HepG2 (cell line): ENCODE measurements at regions not wholly inside any gene's neighbourhood (a gene's known extent, or its start where the extent isn't known, plus 50 kb on each side); places are given as distances from the start of the nearest gene placed in this dataset.

ENCODE experiments used
- ATAC-seq: fragments of 200-7000 bp; cut with Tn5 transposase; 3 replicates; pipeline ENCODE4 v1.9.1; 2020; ENCODE audit warnings: mild to moderate bottlenecking, moderate library complexity
- BruUV-seq: library from RNA; stranded (reverse); fragments of 400-500 nt; replicated peaks from 2 replicates; lab custom pipeline; 2021; lab: Mats Ljungman, UMichigan
- CTCF ChIA-PET: fragments of 300-600 bp; formaldehyde crosslinking; extraction: SDS; loops from one replicate; lab custom pipeline; 2021; ENCODE audit warnings: low total read pairs, inconsistent platforms, low intra/inter-chr PET ratio; lab: Yijun Ruan, JAX
- POLR2A ChIA-PET: fragments of 350-600 bp; sonication (Branson Sonifier 250); formaldehyde crosslinking; loops from one replicate; lab custom pipeline; 2020; ENCODE audit warnings: antibody characterized with exemption, inconsistent platforms; lab: Yijun Ruan, JAX
- DNase-seq: peaks from one replicate; pipeline ENCODE4 v3.0.0-alpha.2; 2015; ENCODE audit warnings: low spot score
- FAIRE-seq: peaks from 3 replicates; lab custom pipeline; 2011; peaks lifted over from hg19 to GRCh38; lab: Jason Lieb, UNC
- H2AFZ ChIP-seq: one replicate; pipeline ENCODE4 v1.6.1; 2011; ENCODE audit warnings: low read length, inconsistent platforms
- H3K27ac ChIP-seq: fragments of 300-600 bp; 3 replicates; pipeline ENCODE4 v1.8.0; 2011; ENCODE audit warnings: mixed run types, mild to moderate bottlenecking, mixed read lengths, low read length, inconsistent platforms; ENCODE audit not compliant: insufficient read depth; ENCODE audit errors: extremely low read length
- H3K27me3 ChIP-seq, 2 experiments: fragments of 200-600 bp in 1 of 2; 2 replicates in 1 of 2; 3 replicates in 1 of 2; pipeline versions ENCODE4 v1.6.0 to v1.8.0; 2011; ENCODE audit warnings: low read length in 2 of 2, mild to moderate bottlenecking in 2 of 2, moderate library complexity in 2 of 2, inconsistent platforms in 1 of 2; ENCODE audit not compliant: insufficient read depth in 2 of 2, control insufficient read depth in 1 of 2
- H3K36me3 ChIP-seq, 2 experiments: fragments of 200-600 bp in 1 of 2; replicated peaks in 1 of 2; 2 replicates in 1 of 2; 3 replicates in 1 of 2; pipeline versions ENCODE4 v1.5.1 to v1.8.0; 2011; ENCODE audit warnings: low read length in 2 of 2, inconsistent platforms in 1 of 2; ENCODE audit not compliant: insufficient read depth in 2 of 2, control insufficient read depth in 1 of 2
- H3K4me1 ChIP-seq: 2 replicates; pipeline ENCODE4 v1.5.1; 2012; ENCODE audit warnings: low read length, inconsistent platforms; ENCODE audit not compliant: insufficient read depth
- H3K4me2 ChIP-seq: 2 replicates; pipeline ENCODE4 v1.6.0; 2011; ENCODE audit warnings: low read depth, low read length, inconsistent platforms
- H3K4me3 ChIP-seq, 3 experiments: fragments of 200-600 bp in 1 of 3; sonication (generic), shearing (Covaris generic) in 1 of 3; replicated peaks in 1 of 3; 2 replicates each; pipeline ENCODE4 v1.5.1; 2011 to 2016; ENCODE audit warnings: low read length in 3 of 3, inconsistent platforms in 2 of 3, low read depth in 2 of 3, mild to moderate bottlenecking in 2 of 3, control low read depth in 1 of 3, mixed read lengths in 1 of 3; ENCODE audit not compliant: insufficient read depth in 1 of 3
- H3K79me2 ChIP-seq: one replicate; pipeline ENCODE4 v1.6.1; 2011; ENCODE audit warnings: low read length, inconsistent platforms; ENCODE audit not compliant: insufficient read depth
- H3K9ac ChIP-seq: 2 replicates; pipeline ENCODE4 v1.6.0; 2011; ENCODE audit warnings: mild to moderate bottlenecking, low read depth, low read length, inconsistent platforms; ENCODE audit not compliant: insufficient read depth
- H3K9me3 ChIP-seq: 2 replicates; pipeline ENCODE4 v1.5.1; 2012; ENCODE audit warnings: mild to moderate bottlenecking, low read length
- H4K20me1 ChIP-seq: 2 replicates; pipeline ENCODE4 v1.6.0; 2011; ENCODE audit warnings: inconsistent platforms, mild to moderate bottlenecking, low read length, moderate library complexity; ENCODE audit not compliant: insufficient read depth
- ARNTL ChIP-seq: sonication (generic); formaldehyde crosslinking; IDR thresholded peaks from 2 replicates; pipeline ENCODE4 v1.4.0; 2020; ENCODE audit warnings: mild to moderate bottlenecking, missing genetic modification reagents
- FOXM1 ChIP-seq: sonication (generic); formaldehyde crosslinking; IDR thresholded peaks from 2 replicates; pipeline ENCODE4 v1.5.0; 2020; ENCODE audit warnings: missing genetic modification reagents
- MAFK ChIP-seq, 2 experiments: IDR thresholded peaks in 1 of 2; conservative IDR thresholded peaks in 1 of 2; 2 replicates each; pipeline ENCODE4 v1.6.1; 2011; ENCODE audit warnings: improper control_type of control experiment in 2 of 2, low read length in 2 of 2
- MED1 ChIP-seq: sonication (generic); formaldehyde crosslinking; IDR thresholded peaks from 2 replicates; pipeline ENCODE4 v1.4.0; 2020; ENCODE audit warnings: missing genetic modification reagents
- MIER2 ChIP-seq: IDR thresholded peaks from 2 replicates; pipeline ENCODE4 v1.6.1; 2016; ENCODE audit warnings: missing biosample characterization, missing genetic modification reagents
- NFYB ChIP-seq: sonication (generic); formaldehyde crosslinking; IDR thresholded peaks from 2 replicates; pipeline ENCODE4 v1.4.0; 2020; ENCODE audit warnings: missing genetic modification reagents
- NR2C2 ChIP-seq: sonication (generic); formaldehyde crosslinking; IDR thresholded peaks from 2 replicates; pipeline ENCODE4 v1.4.0; 2020; ENCODE audit warnings: missing genetic modification reagents, mild to moderate bottlenecking, moderate library complexity, borderline replicate concordance
- ONECUT2 ChIP-seq: sonication (generic); formaldehyde crosslinking; IDR thresholded peaks from 2 replicates; pipeline ENCODE4 v1.4.0; 2020; ENCODE audit warnings: missing genetic modification reagents
- POLR2G ChIP-seq: fragments of 200-400 bp; formaldehyde crosslinking; IDR thresholded peaks from 2 replicates; pipeline ENCODE4 v1.6.1; 2018; ENCODE audit warnings: mild to moderate bottlenecking, low read depth, low read length, moderate library complexity
- SAP130 ChIP-seq: IDR thresholded peaks from 2 replicates; pipeline ENCODE4 v1.6.1; 2016; ENCODE audit warnings: low read depth
- ZFX ChIP-seq: sonication (generic); formaldehyde crosslinking; IDR thresholded peaks from 2 replicates; pipeline ENCODE4 v1.4.0; 2020; ENCODE audit warnings: mild to moderate bottlenecking, low read depth, missing genetic modification reagents, moderate library complexity
- ZNF264 ChIP-seq: sonication (generic); formaldehyde crosslinking; IDR thresholded peaks from 2 replicates; pipeline ENCODE4 v1.4.0; 2020; ENCODE audit warnings: missing genetic modification reagents
- ZNF460 ChIP-seq: sonication (generic); formaldehyde crosslinking; IDR thresholded peaks from 2 replicates; pipeline ENCODE4 v1.5.1; 2020; ENCODE audit warnings: missing genetic modification reagents, mild to moderate bottlenecking, borderline replicate concordance
- ZNF570 ChIP-seq: sonication (generic); formaldehyde crosslinking; IDR thresholded peaks from 2 replicates; pipeline ENCODE4 v1.4.0; 2020; ENCODE audit warnings: mild to moderate bottlenecking, missing genetic modification reagents, borderline replicate concordance
- ZNF644 ChIP-seq: IDR thresholded peaks from 2 replicates; pipeline ENCODE4 v1.6.1; 2016; ENCODE audit warnings: low read depth
- WGBS: methylation state at CpG from one replicate; pipeline ENCODE4 v1.1.6; 2017; ENCODE audit warnings: low lambda C conversion rate; 5-methylcytosine and 5-hydroxymethylcytosine counted together
- in situ Hi-C: cut with HindIII; loops from 2 replicates; pipeline ENCODE4 v1.10.0; 2017; ENCODE audit warnings: low pct_unique_long_range_greater_than_20kb; ENCODE audit not compliant: extremely low pct_ligation_motif_present
- intact Hi-C: fragments of 100-400 bp; cut with micrococcal nuclease; formaldehyde crosslinking; loops from one replicate; pipeline ENCODE4 v1.10.0; 2022; ENCODE audit not compliant: unreplicated experiment
- TF ChIP-seq, protein P1 (sequence below): IDR thresholded peaks from 2 replicates; pipeline ENCODE4 v1.6.1; 2018; ENCODE audit warnings: missing genetic modification reagents
- TF ChIP-seq, protein P2 (sequence below): sonication (generic); formaldehyde crosslinking; IDR thresholded peaks from 2 replicates; pipeline ENCODE4 v1.8.1; 2023; ENCODE audit warnings: mild to moderate bottlenecking, inconsistent platforms, moderate library complexity, missing genetic modification reagents, borderline replicate concordance

DNA sequence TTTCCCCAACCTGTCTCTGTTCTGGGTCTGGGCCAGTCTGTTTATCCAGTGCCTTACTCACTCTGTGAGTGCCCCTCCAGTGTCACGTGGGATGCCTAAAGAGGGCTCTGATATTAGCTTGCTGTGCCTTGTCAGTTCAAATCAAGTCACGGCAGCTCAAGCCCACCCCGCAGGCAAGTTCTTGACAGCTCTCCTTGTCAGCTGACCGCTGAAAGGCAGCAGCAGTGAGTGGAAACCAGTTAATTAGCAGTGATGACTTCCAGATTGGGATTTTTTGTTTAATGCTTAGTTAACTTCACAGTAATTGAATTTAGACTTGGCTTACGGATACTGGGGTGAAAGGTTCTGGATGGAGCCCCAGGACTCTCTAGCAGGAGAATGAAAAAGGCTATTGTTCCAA, 210.1 kb downstream of the PSAT1 start:
- intact Hi-C loops (no loop called here), in situ Hi-C loops (no loop called here)
- ATAC-seq (no peak), FAIRE-seq (no peak), DNase-seq (no peak)
- Histone ChIP-seq H3K36me3 (no peaks in the 10 kb centered on the region), H3K9ac (no peak overlapping the region), H2AFZ (no peak overlapping the region), H3K27ac (no peak overlapping the region), H3K4me3 (no peak overlapping the region), H3K79me2 (no peaks in the 10 kb centered on the region), H3K9me3 (no peaks in the 10 kb centered on the region), H3K4me1 (no peaks in the 10 kb centered on the region), H3K27me3 (no peaks in the 10 kb centered on the region), H4K20me1 (no peaks in the 10 kb centered on the region), H3K4me2 (no peak overlapping the region)
- CTCF ChIA-PET: no interaction called here
- no peak for TF ChIP-seq MAFK (conservative IDR thresholded peaks at IDR 0.05 in 1 of 2, IDR thresholded peaks at IDR 0.05 in 1 of 2; ENCODE audit: low read length in 2 of 2)
- TF ChIP-seq, protein P1, sequence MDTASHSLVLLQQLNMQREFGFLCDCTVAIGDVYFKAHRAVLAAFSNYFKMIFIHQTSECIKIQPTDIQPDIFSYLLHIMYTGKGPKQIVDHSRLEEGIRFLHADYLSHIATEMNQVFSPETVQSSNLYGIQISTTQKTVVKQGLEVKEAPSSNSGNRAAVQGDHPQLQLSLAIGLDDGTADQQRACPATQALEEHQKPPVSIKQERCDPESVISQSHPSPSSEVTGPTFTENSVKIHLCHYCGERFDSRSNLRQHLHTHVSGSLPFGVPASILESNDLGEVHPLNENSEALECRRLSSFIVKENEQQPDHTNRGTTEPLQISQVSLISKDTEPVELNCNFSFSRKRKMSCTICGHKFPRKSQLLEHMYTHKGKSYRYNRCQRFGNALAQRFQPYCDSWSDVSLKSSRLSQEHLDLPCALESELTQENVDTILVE (CRISPR knock-in tag): no peak
- TF ChIP-seq POLR2G: no peak
- no peak for TF ChIP-seq NR2C2 (CRISPR knock-in tag)
- POLR2A ChIA-PET: no interaction called here
- 16% methylated on average over 5 of the region's 5 CpGs for WGBS
- BruUV-seq: no TSS peak

DNA sequence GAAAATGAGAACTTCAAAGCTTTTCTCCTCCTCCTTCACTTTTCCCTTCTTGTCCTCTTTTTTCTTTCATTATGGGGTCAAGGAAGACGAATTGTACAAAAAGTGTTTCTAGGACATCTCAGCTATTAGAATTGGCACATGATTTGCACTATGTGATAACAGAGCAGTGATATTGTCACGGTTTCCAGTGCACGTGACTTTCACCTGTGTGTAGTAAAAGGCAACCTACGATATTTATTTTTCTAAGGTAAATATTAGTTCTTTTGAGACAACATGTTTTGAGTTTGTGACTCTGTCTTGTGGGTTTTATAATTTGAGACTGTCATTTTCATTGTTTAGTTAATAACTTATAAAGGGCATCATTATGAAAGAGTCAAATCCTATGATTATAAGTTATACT, 213.1 kb downstream of the PSAT1 start:
- no peak for FAIRE-seq
- POLR2A ChIA-PET: no interaction called here
- BruUV-seq: no TSS peak
- TF ChIP-seq NFYB (CRISPR knock-in tag) (no peak), MIER2 (CRISPR knock-in tag) (no peak), ZNF264 (CRISPR knock-in tag) (no peak), POLR2G (no peak), ZNF460 (no peak), SAP130 (no peak), ZFX (no peak), MED1 (CRISPR knock-in tag) (no peak), ONECUT2 (CRISPR knock-in tag) (no peak), ZNF644 (no peak), FOXM1 (CRISPR knock-in tag) (no peak), ARNTL (CRISPR knock-in tag) (no peak), ZNF570 (CRISPR knock-in tag) (no peak)
- TF ChIP-seq, protein P2, sequence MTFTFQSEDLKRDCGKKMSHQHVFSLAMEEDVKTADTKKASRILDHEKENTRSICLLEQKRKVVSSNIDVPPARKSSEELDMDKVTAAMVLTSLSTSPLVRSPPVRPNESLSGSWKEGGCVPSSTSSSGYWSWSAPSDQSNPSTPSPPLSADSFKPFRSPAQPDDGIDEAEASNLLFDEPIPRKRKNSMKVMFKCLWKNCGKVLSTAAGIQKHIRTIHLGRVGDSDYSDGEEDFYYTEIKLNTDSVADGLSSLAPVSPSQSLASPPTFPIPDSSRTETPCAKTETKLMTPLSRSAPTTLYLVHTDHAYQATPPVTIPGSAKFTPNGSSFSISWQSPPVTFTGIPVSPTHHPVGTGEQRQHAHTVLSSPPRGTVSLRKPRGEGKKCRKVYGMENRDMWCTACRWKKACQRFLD: no peak
- TF ChIP-seq, protein P1 (CRISPR knock-in tag): no peak

More for the DNA sequence above, 213.1 kb downstream of the PSAT1 start:
- DNase-seq (no peak), ATAC-seq (no peak)
- H3K9ac ChIP-seq: no peak overlapping the region
- in situ Hi-C loops (no loop called here), intact Hi-C loops (no loop called here)
- H3K36me3 ChIP-seq: no peaks in the 10 kb centered on the region
- no peaks in the 10 kb centered on the region for H3K79me2 ChIP-seq
- no peak overlapping the region for H3K4me2 ChIP-seq
- CTCF ChIA-PET: no interaction called here
- H3K9me3 ChIP-seq: no peaks in the 10 kb centered on the region
- no peak overlapping the region for H2AFZ ChIP-seq
- under 1% methylated on average over 4 of the region's 4 CpGs for WGBS
- H3K27ac ChIP-seq: no peak overlapping the region
- H4K20me1 ChIP-seq: no peaks in the 10 kb centered on the region
- H3K27me3 ChIP-seq: no peaks in the 10 kb centered on the region
- H3K4me1 ChIP-seq: no peaks in the 10 kb centered on the region
- H3K4me3 ChIP-seq: no peak overlapping the region
